ENCODE measurements at regions not wholly inside any gene's neighbourhood (a gene's known extent, or its start where the extent isn't known, plus 50 kb on each side); places are given as distances from the start of the nearest gene placed in this dataset.
"Not testable (repeated sequence)": the region's sequence is repeated elsewhere in the genome, so short reads cannot be mapped to it uniquely, and the experiment has no call there.

DNA sequence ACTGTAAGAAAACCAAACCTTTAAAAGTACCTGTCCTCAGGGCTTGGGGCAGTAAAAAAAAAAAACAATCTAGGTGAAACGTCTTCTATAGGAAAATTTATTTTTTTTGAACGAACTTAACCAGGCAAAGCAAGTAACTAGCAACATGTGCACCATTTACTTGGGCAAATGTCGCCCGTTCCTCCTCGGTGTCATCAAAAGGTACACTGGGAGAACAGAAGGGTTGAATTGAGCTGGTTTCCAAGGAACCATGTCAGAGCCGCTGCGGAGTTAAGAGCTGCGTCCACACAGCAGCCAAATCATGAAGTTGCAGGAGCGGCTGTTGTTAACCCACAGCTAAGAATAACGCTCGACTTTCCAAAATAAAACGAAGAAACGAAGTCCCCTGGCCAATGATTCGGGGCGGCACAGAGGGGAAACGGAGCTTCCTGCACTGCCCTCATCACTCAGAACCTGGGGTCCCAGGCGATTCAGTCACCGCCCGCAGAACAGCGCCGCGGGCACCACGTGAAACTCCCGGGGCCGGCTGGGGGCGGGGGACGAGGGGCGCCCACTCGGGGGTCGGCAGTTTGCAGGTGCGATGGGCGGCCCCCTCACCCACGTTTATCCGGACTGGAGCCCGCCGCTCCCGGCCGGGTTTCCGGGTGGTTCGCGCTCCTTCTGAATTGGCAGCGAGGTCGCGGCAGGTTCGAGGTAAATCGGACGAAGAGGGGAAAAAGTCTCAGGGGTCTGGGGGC, 53.6 kb upstream of the PLGLB1 start:
- DNase-seq, result peak; percentile 89
- H3K36me3 ChIP-seq; H3K9me3 ChIP-seq; H3K27me3 ChIP-seq (replicated peaks in 1 of 7); intact Hi-C loops (cut with DNase I; ENCODE audit: low total_unique reads): not testable (repeated sequence)
- peak in 2 of 3 donors; percentile 42 to 55 for TF ChIP-seq POLR2AphosphoS5 (IDR thresholded peaks at IDR 0.05)
- Histone ChIP-seq H3K4me1 (peaks cover 0 to 15% (median 9%) of the 10 kb centered on the region in 6 donors), H3K27ac (peak overlapping the region; percentile 53 to 96 (median 94)), H3K4me3 (peak overlapping the region; percentile 59 to 79 (median 64))
- WGBS, 5 donors, result 0 to 1% (median 1%) methylated on average over 10 to 45 of the region's 47 CpGs

GRCh38 chr2:87075791-87076252, 54.2 kb upstream of the PLGLB1 start:
- H3K36me3 ChIP-seq; H3K9me3 ChIP-seq; intact Hi-C loops (cut with DNase I; ENCODE audit: low total_unique reads); H3K4me1 ChIP-seq; H3K27me3 ChIP-seq (replicated peaks in 1 of 7): not testable (repeated sequence)
- Histone ChIP-seq H3K27ac (peak overlapping the region; percentile 86 to 96 (median 94)), H3K4me3 (peak overlapping the region; percentile 59 to 79 (median 64))
- peak; percentile 93 for DNase-seq
- 0 to 1% (median 0%) methylated on average over 20 to 62 of the region's 64 CpGs; no CpG with 5 or more reads in 2 of the 5 donors for WGBS, 5 donors

GRCh38 chr2:87076253-87077123, 54.8 kb upstream of the PLGLB1 start:
- Histone ChIP-seq H3K4me3 (peak overlapping the region; percentile 59 to 79 (median 64)), H3K27ac (peak overlapping the region; percentile 86 to 96 (median 94))
- peak; percentile 97 for DNase-seq
- H3K9me3 ChIP-seq; intact Hi-C loops (cut with DNase I; ENCODE audit: low total_unique reads); H3K36me3 ChIP-seq; H3K27me3 ChIP-seq (replicated peaks in 1 of 7); H3K4me1 ChIP-seq: not testable (repeated sequence)
- WGBS, 5 donors, result 0 to 1% (median 0%) methylated on average over 18 to 80 of the region's 84 CpGs
- TF ChIP-seq, protein P1, sequence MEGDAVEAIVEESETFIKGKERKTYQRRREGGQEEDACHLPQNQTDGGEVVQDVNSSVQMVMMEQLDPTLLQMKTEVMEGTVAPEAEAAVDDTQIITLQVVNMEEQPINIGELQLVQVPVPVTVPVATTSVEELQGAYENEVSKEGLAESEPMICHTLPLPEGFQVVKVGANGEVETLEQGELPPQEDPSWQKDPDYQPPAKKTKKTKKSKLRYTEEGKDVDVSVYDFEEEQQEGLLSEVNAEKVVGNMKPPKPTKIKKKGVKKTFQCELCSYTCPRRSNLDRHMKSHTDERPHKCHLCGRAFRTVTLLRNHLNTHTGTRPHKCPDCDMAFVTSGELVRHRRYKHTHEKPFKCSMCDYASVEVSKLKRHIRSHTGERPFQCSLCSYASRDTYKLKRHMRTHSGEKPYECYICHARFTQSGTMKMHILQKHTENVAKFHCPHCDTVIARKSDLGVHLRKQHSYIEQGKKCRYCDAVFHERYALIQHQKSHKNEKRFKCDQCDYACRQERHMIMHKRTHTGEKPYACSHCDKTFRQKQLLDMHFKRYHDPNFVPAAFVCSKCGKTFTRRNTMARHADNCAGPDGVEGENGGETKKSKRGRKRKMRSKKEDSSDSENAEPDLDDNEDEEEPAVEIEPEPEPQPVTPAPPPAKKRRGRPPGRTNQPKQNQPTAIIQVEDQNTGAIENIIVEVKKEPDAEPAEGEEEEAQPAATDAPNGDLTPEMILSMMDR (IDR thresholded peaks at IDR 0.05 in 8 of 11, conservative IDR thresholded peaks at IDR 0.05 in 3 of 11), result peak in 2 of 11 experiments; percentile 10 to 49
- TF ChIP-seq POLR2A (IDR thresholded peaks at IDR 0.05), result peak in 2 of 3 donors; percentile 43 to 86
- TF ChIP-seq POLR2AphosphoS5 (IDR thresholded peaks at IDR 0.05), result peak; percentile 67 to 84 (median 84)

GRCh38 chr2:87077124-87077446, 55.4 kb upstream of the PLGLB1 start:
- Histone ChIP-seq H3K4me3 (peak overlapping the region; percentile 33 to 79 (median 61)), H3K27ac (peak overlapping the region; percentile 86 to 96 (median 94))
- H3K36me3 ChIP-seq; DNase-seq; H3K27me3 ChIP-seq (replicated peaks in 1 of 7); H3K9me3 ChIP-seq; H3K4me1 ChIP-seq; intact Hi-C loops (cut with DNase I; ENCODE audit: low total_unique reads): not testable (repeated sequence)
- 0% methylated on average over 1 to 2 of the region's 26 CpGs; no CpG with 5 or more reads in 2 of the 5 donors for WGBS, 5 donors

DNA sequence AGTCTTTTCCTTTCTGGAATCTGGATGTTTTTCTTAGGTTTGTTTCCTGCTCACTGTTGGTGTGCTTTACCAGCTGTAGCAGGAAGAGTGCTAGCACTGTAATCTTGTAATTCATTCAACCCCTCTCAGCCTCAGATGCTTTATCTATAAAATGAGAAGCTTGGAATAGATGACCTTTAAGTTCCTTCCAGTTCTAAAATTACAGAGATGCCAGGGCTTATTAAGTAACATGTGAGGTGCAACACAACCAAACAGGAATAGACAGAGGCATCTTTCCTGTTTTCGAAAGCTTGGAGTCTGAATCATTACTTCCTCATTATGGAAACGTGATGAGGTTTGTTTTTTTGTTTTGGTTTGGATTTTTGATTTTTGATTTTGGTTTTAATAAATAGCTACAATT, 60.1 kb upstream of the PLGLB1 start:
- no CpG with 5 or more reads among the region's 2 CpGs for WGBS, 5 donors
- DNase-seq; H3K9me3 ChIP-seq; H3K27me3 ChIP-seq (replicated peaks in 1 of 7); H3K4me3 ChIP-seq; intact Hi-C loops (cut with DNase I; ENCODE audit: low total_unique reads); H3K4me1 ChIP-seq; H3K36me3 ChIP-seq: not testable (repeated sequence)
- peak overlapping the region in 1 of 8 donors; percentile 31 for H3K27ac ChIP-seq

DNA sequence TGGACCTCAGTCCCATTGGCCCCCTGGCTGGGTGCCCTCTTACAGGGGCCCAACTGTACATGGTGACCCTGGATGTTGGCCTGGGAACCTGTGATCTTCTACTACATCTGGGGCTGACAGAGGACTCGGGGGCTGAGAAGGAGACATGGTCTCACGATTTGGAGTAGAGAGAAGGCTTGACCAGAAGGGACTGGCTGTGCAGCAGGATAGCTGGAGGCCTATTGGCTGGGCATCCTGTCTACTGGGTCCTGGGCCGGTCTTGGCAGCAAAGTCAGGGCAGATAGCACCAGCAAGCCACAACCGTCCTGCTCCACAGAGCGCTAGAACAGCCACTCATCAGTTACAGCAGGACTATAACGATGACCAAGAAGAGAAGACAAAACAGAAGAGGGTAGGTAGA, 66.4 kb upstream of the PLGLB1 start:
- H3K4me1 ChIP-seq; H3K27ac ChIP-seq; H3K27me3 ChIP-seq (replicated peaks in 1 of 7); H3K4me3 ChIP-seq; DNase-seq; H3K36me3 ChIP-seq; H3K9me3 ChIP-seq; intact Hi-C loops (cut with DNase I; ENCODE audit: low total_unique reads): not testable (repeated sequence)
- WGBS, 5 donors, result 84 to 97% (median 93%) methylated on average over 6 of the region's 6 CpGs

DNA sequence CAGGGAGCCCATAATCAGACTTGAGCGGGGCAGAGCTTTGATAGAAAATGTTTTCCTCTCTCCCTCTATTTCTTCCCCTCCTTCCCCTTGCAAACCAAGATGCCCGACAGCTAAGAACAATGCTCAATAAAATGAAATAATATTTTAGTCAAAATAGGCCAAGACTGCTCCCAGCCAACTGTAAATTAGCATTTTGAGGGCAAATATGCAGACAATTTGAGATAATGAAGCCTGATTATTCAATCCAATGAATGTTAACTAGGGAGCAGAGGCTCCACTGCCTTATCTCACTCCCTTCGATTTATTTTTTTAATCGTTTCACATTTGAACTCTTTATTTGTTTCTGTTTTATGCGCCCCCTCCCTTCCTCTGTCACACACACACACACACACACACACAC, 67.8 kb upstream of the PLGLB1 start:
- intact Hi-C loops (cut with DNase I; ENCODE audit: low total_unique reads); H3K36me3 ChIP-seq; DNase-seq; H3K4me3 ChIP-seq; H3K27me3 ChIP-seq (replicated peaks in 1 of 7); H3K9me3 ChIP-seq; H3K27ac ChIP-seq; H3K4me1 ChIP-seq: not testable (repeated sequence)
- 93 to 100% (median 100%) methylated on average over 1 to 3 of the region's 5 CpGs for WGBS, 5 donors

GRCh38 chr2:87093252-87093651, 71.6 kb upstream of the PLGLB1 start:
- H3K27ac ChIP-seq; H3K4me1 ChIP-seq; intact Hi-C loops (cut with DNase I; ENCODE audit: low total_unique reads); H3K4me3 ChIP-seq; DNase-seq; H3K27me3 ChIP-seq (replicated peaks in 1 of 7); H3K36me3 ChIP-seq; H3K9me3 ChIP-seq: not testable (repeated sequence)
- WGBS, 5 donors, result 68 to 89% (median 75%) methylated on average over 1 to 4 of the region's 7 CpGs; no CpG with 5 or more reads in 1 of the 5 donors

DNA sequence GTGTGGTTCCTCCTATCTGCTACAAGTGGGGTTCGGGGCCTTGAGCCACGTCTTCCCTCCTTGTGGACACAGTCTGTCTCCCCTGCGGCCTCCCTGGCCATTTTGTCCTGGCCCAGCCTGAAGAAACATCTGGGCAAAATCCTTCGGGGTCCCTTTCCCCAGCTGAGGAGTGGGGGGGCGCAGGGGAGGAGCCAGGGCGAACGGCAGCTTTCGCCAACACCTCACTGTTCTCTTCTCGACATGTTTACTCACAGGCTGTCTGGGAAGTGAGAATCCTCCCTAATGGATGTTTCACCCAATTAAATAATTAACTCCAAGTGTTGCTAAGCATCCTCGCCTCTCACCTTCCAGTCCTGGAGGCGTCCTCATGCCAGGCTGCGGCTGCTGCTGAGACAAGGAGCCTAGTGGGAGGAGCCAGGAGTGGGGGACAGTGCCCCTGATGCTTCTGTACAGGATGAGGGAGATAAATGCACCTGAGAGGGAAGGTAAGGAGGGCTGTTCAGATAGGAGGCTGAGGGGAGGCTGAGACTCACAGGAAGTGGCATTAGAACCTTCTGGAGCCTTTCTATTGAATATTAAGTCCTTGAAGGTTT, 72.4 kb upstream of the PLGLB1 start:
- intact Hi-C loops (cut with DNase I; ENCODE audit: low total_unique reads); H3K27me3 ChIP-seq (replicated peaks in 1 of 7); H3K4me1 ChIP-seq; H3K4me3 ChIP-seq; H3K36me3 ChIP-seq; H3K9me3 ChIP-seq; H3K27ac ChIP-seq: not testable (repeated sequence)
- 77 to 94% (median 84%) methylated on average over 6 to 9 of the region's 12 CpGs for WGBS, 5 donors
- DNase-seq, result peak; percentile 55

Data from spleen (tissue), 11 donors.